ENCODE measurements at regions not wholly inside any gene's neighbourhood (a gene's known extent, or its start where the extent isn't known, plus 50 kb on each side); places are given as distances from the start of the nearest gene placed in this dataset.

DNA sequence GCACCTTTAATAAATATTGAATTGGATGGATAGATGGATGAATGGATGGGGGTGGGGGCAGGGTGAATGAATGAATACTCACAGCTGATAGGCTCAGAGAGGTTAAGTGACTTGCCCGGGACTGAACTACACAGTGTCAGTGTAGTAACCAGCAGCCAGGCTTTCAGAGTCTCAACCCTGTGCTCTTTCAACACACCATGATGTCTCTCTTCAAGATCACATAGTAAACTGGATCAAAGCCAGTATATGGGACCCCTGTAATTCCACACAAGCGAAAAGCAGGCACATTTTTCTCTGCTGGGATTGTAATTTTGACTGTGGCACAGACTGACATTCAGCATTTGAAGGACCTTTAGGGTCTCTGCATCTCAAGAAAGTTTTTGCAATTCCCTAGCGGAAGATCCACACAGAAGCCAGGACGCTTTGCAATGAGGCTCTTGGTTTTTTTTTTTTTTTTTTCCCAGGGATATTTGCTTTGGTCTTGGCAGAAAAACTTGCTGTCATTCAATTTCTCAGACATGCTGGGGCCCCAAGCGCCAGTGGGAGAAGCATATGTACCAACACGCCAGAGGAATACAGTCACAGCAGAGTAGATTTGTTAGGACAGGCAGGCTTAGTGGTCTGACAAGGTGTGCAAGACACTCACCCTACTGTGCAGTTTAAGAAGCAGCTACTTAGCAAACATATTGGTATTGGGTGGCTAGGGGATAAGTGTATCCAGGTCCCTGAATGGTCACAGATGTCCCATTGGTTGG lies 213.1 kb upstream of the CAMK1G start:
- H3K79me2 ChIP-seq (ENCODE audit: insufficient read depth, low read depth, low read length), result no peaks in the 10 kb centered on the region
- ChIA-PET POLR2A (interaction anchor here (0.6 to 1.1 kb wide), 3 partner anchors 9 to 122 kb away, joined by 3 to 5 read pairs (median 4); no protein-coding TSS in a partner anchor), CTCF (ENCODE audit: unreplicated experiment) (no interaction called here)
- H3K9me3 ChIP-seq (ENCODE audit: low read length), result no peaks in the 10 kb centered on the region
- no peak for DNase-seq (ENCODE audit: low spot score)
- H3K4me3 ChIP-seq (ENCODE audit: low read depth, low read length, poor library complexity, severe bottlenecking), result no peak overlapping the region
- H4K20me1 ChIP-seq (ENCODE audit: insufficient read depth, low read length), result no peaks in the 10 kb centered on the region
- intact Hi-C loops (cut with micrococcal nuclease; ENCODE audit: unreplicated experiment), result no loop called here
- H3K27ac ChIP-seq (ENCODE audit: low read depth, low read length, poor library complexity, severe bottlenecking), result no peak overlapping the region
- H3K4me2 ChIP-seq (ENCODE audit: low read length), result no peak overlapping the region
- H3K4me1 ChIP-seq (ENCODE audit: insufficient read depth, low read length, poor library complexity, severe bottlenecking), result no peaks in the 10 kb centered on the region
- no peaks in the 10 kb centered on the region for H3K9me2 ChIP-seq (ENCODE audit: insufficient read depth, low read length)
- H2AFZ ChIP-seq (ENCODE audit: low read length), result no peak overlapping the region
- no peak for TF ChIP-seq EZH2phosphoT487 (IDR thresholded peaks at IDR 0.05; ENCODE audit: borderline replicate concordance, low read depth, low read length)
- TF ChIP-seq, protein P1, sequence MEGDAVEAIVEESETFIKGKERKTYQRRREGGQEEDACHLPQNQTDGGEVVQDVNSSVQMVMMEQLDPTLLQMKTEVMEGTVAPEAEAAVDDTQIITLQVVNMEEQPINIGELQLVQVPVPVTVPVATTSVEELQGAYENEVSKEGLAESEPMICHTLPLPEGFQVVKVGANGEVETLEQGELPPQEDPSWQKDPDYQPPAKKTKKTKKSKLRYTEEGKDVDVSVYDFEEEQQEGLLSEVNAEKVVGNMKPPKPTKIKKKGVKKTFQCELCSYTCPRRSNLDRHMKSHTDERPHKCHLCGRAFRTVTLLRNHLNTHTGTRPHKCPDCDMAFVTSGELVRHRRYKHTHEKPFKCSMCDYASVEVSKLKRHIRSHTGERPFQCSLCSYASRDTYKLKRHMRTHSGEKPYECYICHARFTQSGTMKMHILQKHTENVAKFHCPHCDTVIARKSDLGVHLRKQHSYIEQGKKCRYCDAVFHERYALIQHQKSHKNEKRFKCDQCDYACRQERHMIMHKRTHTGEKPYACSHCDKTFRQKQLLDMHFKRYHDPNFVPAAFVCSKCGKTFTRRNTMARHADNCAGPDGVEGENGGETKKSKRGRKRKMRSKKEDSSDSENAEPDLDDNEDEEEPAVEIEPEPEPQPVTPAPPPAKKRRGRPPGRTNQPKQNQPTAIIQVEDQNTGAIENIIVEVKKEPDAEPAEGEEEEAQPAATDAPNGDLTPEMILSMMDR (conservative IDR thresholded peaks at IDR 0.05; ENCODE audit: low read length), result no peak
- H3K36me3 ChIP-seq (ENCODE audit: insufficient read depth, low read length), result no peaks in the 10 kb centered on the region
- BruUV-seq (replicated peaks), result no TSS peak

DNA sequence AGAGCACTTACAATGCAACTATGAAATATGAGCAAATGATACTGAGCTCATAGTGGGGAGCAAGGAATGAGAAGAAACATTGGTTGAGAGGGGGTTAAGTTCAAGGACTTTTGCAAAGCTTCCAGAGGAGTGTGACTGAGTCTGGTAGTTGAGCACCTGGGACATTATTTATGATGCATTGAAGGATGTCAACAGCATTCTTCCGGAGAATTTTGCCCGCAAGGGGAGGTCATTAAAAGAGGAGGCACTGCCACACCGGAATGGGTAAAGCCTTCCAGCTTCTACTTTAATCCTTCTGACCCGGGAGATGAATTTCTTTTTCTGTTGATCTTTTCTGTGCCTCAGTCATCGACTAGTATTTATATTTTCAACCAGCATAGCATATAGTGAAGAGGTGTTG lies 208.4 kb upstream of the CAMK1G start:
- Histone ChIP-seq H3K9me3 (ENCODE audit: low read length) (no peaks in the 10 kb centered on the region), H3K79me2 (ENCODE audit: insufficient read depth, low read depth, low read length) (no peaks in the 10 kb centered on the region), H3K36me3 (ENCODE audit: insufficient read depth, low read length) (no peaks in the 10 kb centered on the region), H2AFZ (ENCODE audit: low read length) (no peak overlapping the region), H4K20me1 (ENCODE audit: insufficient read depth, low read length) (no peaks in the 10 kb centered on the region), H3K9me2 (ENCODE audit: insufficient read depth, low read length) (no peaks in the 10 kb centered on the region), H3K27ac (ENCODE audit: low read depth, low read length, poor library complexity, severe bottlenecking) (no peak overlapping the region), H3K4me3 (ENCODE audit: low read depth, low read length, poor library complexity, severe bottlenecking) (no peak overlapping the region), H3K4me2 (ENCODE audit: low read length) (no peak overlapping the region), H3K4me1 (ENCODE audit: insufficient read depth, low read length, poor library complexity, severe bottlenecking) (no peaks in the 10 kb centered on the region)
- ChIA-PET CTCF (ENCODE audit: unreplicated experiment) (no interaction called here), POLR2A (no interaction called here)
- intact Hi-C loops (cut with micrococcal nuclease; ENCODE audit: unreplicated experiment), result no loop called here
- no peak for TF ChIP-seq EZH2phosphoT487 (IDR thresholded peaks at IDR 0.05; ENCODE audit: borderline replicate concordance, low read depth, low read length)
- TF ChIP-seq, protein P1 (conservative IDR thresholded peaks at IDR 0.05; ENCODE audit: low read length), result no peak
- DNase-seq (ENCODE audit: low spot score), result no peak
- BruUV-seq (replicated peaks), result no TSS peak

DNA sequence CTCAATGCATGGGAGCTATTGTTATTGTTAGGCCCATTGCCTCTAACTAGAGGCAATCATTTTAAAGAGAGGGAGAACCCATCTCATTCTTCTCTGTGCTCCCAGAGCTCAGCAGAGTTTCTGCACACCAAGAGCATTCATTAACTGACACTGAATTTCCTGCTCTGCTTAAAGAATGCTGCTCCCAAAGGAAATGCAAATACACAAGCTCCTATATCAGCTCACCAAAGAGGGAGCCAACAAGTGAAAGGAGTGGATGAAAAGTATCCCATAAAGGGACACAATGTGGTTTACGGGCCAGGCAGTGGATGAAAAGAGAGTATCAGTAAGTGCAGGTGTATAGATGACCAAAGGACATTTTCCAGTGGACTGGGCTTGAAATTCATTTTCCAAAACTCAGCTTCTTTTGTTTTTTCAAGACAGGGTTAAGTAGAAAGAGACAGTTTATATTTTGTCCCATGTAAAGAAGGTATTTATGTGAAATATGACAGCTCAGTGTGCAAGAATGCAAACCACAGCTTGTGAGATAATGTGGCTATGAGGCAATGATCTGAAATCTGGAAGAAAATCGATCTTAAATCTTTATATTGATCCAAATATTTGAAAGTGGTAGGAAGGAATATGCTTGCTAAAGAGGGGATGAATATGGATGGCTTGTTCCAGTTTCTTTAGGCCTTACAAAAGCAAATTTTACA lies 207.7 kb upstream of the CAMK1G start:
- Histone ChIP-seq H4K20me1 (ENCODE audit: insufficient read depth, low read length) (no peaks in the 10 kb centered on the region), H3K27ac (ENCODE audit: low read depth, low read length, poor library complexity, severe bottlenecking) (no peak overlapping the region), H2AFZ (ENCODE audit: low read length) (no peak overlapping the region), H3K9me2 (ENCODE audit: insufficient read depth, low read length) (no peaks in the 10 kb centered on the region), H3K79me2 (ENCODE audit: insufficient read depth, low read depth, low read length) (no peaks in the 10 kb centered on the region), H3K9me3 (ENCODE audit: low read length) (no peaks in the 10 kb centered on the region), H3K4me3 (ENCODE audit: low read depth, low read length, poor library complexity, severe bottlenecking) (no peak overlapping the region), H3K4me2 (ENCODE audit: low read length) (no peak overlapping the region), H3K4me1 (ENCODE audit: insufficient read depth, low read length, poor library complexity, severe bottlenecking) (no peaks in the 10 kb centered on the region), H3K36me3 (ENCODE audit: insufficient read depth, low read length) (no peaks in the 10 kb centered on the region)
- CTCF ChIA-PET (ENCODE audit: unreplicated experiment), result no interaction called here
- POLR2A ChIA-PET, result interaction anchor here (0.6 to 0.7 kb wide), 2 partner anchors 8 to 575 kb away, joined by 3 to 5 read pairs; no protein-coding TSS in a partner anchor
- no peak for DNase-seq (ENCODE audit: low spot score)
- no TSS peak for BruUV-seq (replicated peaks)
- intact Hi-C loops (cut with micrococcal nuclease; ENCODE audit: unreplicated experiment), result no loop called here
- TF ChIP-seq, protein P1 (conservative IDR thresholded peaks at IDR 0.05; ENCODE audit: low read length), result no peak
- TF ChIP-seq EZH2phosphoT487 (IDR thresholded peaks at IDR 0.05; ENCODE audit: borderline replicate concordance, low read depth, low read length), result no peak
